Loucy (cell line): ENCODE measurements at regions not wholly inside any gene's neighbourhood (a gene's known extent, or its start where the extent isn't known, plus 50 kb on each side); places are given as distances from the start of the nearest gene placed in this dataset.

Experiments used
- H2AFZ ChIP-seq: fragments of 200-600 bp; sonication (generic); 2 replicates; pipeline ENCODE4 v1.6.0; 2016; ENCODE audit warnings: antibody characterized with exemption, mild to moderate bottlenecking, low read length, moderate library complexity
- H3F3A ChIP-seq: fragments of 200-600 bp; 2 replicates; pipeline ENCODE4 v1.6.0; 2016; ENCODE audit warnings: antibody characterized with exemption, low read depth, mild to moderate bottlenecking
- H3K27me3 ChIP-seq: fragments of 200-600 bp; sonication (generic); 2 replicates; pipeline ENCODE4 v1.6.1; 2014; ENCODE audit warnings: low read length, mild to moderate bottlenecking; ENCODE audit not compliant: insufficient read depth, poor library complexity, severe bottlenecking
- H3K36me3 ChIP-seq: fragments of 200-600 bp; sonication (generic); 2 replicates; pipeline ENCODE4 v1.6.1; 2016; ENCODE audit warnings: low read length; ENCODE audit not compliant: insufficient read depth
- H3K4me1 ChIP-seq: fragments of 200-600 bp; sonication (generic); 2 replicates; pipeline ENCODE4 v1.5.1; 2014; ENCODE audit warnings: low read length, mild to moderate bottlenecking; ENCODE audit not compliant: insufficient read depth, poor library complexity, severe bottlenecking
- H3K4me2 ChIP-seq: fragments of 200-600 bp; sonication (generic); 2 replicates; pipeline ENCODE4 v1.6.0; 2014; ENCODE audit warnings: antibody characterized with exemption, low read length, low read depth, mild to moderate bottlenecking; ENCODE audit not compliant: poor library complexity, severe bottlenecking
- H3K4me3 ChIP-seq: fragments of 200-600 bp; sonication (generic); 2 replicates; pipeline ENCODE4 v1.5.1; 2014; ENCODE audit warnings: low read length, mild to moderate bottlenecking, mixed read lengths; ENCODE audit not compliant: poor library complexity, severe bottlenecking
- H3K79me2 ChIP-seq: fragments of 200-600 bp; sonication (generic); 2 replicates; pipeline ENCODE4 v1.6.1; 2014; ENCODE audit warnings: low read length; ENCODE audit not compliant: insufficient read depth
- H3K9ac ChIP-seq: fragments of 200-600 bp; sonication (generic); 2 replicates; pipeline ENCODE4 v1.6.0; 2014; ENCODE audit warnings: mild to moderate bottlenecking, low read depth, low read length, moderate library complexity; ENCODE audit not compliant: poor library complexity, severe bottlenecking
- H3K9me2 ChIP-seq: fragments of 200-600 bp; sonication (generic); replicated peaks from 2 replicates; pipeline ENCODE4 v1.6.1; 2016; ENCODE audit warnings: low read depth, low read length, mixed read lengths
- H3K9me3 ChIP-seq: fragments of 200-600 bp; sonication (generic); 2 replicates; pipeline ENCODE4 v1.6.1; 2014; ENCODE audit warnings: mild to moderate bottlenecking, antibody characterized with exemption, low read length, low read depth; ENCODE audit not compliant: insufficient read depth
- H4K20me1 ChIP-seq: fragments of 200-600 bp; sonication (generic); 2 replicates; pipeline ENCODE4 v1.6.0; 2014; ENCODE audit warnings: antibody characterized with exemption, low read length, mild to moderate bottlenecking; ENCODE audit not compliant: insufficient read depth, poor library complexity, severe bottlenecking
- CTCF ChIP-seq: fragments of 200-600 bp; sonication (generic); conservative IDR thresholded peaks from 2 replicates; pipeline ENCODE4 v1.5.1; 2014; ENCODE audit warnings: mild to moderate bottlenecking, antibody characterized with exemption, low read length
- EZH2phosphoT487 ChIP-seq: fragments of 200-600 bp; IDR thresholded peaks from 2 replicates; pipeline ENCODE4 v1.6.1; 2018; ENCODE audit warnings: antibody characterized with exemption, mild to moderate bottlenecking, moderate library complexity, borderline replicate concordance

- no peaks in the 10 kb centered on the region for H3K36me3 ChIP-seq
- no peaks in the 10 kb centered on the region for H3K79me2 ChIP-seq
- no peak for TF ChIP-seq CTCF
- TF ChIP-seq EZH2phosphoT487, result no peak
- H3K9ac ChIP-seq, result no peak overlapping the region
- H4K20me1 ChIP-seq, result no peaks in the 10 kb centered on the region
- peaks cover 12% of the 10 kb centered on the region for H3K4me1 ChIP-seq
- H3K9me2 ChIP-seq, result no peaks in the 10 kb centered on the region
- no peaks in the 10 kb centered on the region for H3F3A ChIP-seq
- no peaks in the 10 kb centered on the region for H3K27me3 ChIP-seq
- no peak overlapping the region for H3K4me3 ChIP-seq
- no peak overlapping the region for H2AFZ ChIP-seq
- H3K4me2 ChIP-seq, result peak overlapping the region; percentile 32
- H3K9me3 ChIP-seq, result no peaks in the 10 kb centered on the region
Measured at GRCh38 chr3:186481526-186481925, 62.7 kb downstream of the CRYGS start.

- no peak overlapping the region for H3K4me3 ChIP-seq
- no peak overlapping the region for H3K9ac ChIP-seq
- H3K27me3 ChIP-seq, result no peaks in the 10 kb centered on the region
- no peaks in the 10 kb centered on the region for H3K9me2 ChIP-seq
- no peak overlapping the region for H2AFZ ChIP-seq
- TF ChIP-seq CTCF (no peak), EZH2phosphoT487 (no peak)
- H4K20me1 ChIP-seq, result no peaks in the 10 kb centered on the region
- H3F3A ChIP-seq, result no peaks in the 10 kb centered on the region
- no peaks in the 10 kb centered on the region for H3K9me3 ChIP-seq
- no peaks in the 10 kb centered on the region for H3K79me2 ChIP-seq
- H3K4me1 ChIP-seq, result peaks cover 17% of the 10 kb centered on the region
- no peaks in the 10 kb centered on the region for H3K36me3 ChIP-seq
- no peak overlapping the region for H3K4me2 ChIP-seq
Measured at GRCh38 chr3:186477876-186478275, 66.3 kb downstream of the CRYGS start.

GRCh38 chr3:186477033-186477432, 67.1 kb downstream of the CRYGS start:
- no peak overlapping the region for H3K4me3 ChIP-seq
- peaks cover 17% of the 10 kb centered on the region for H3K4me1 ChIP-seq
- no peaks in the 10 kb centered on the region for H3K27me3 ChIP-seq
- H3K9me2 ChIP-seq, result no peaks in the 10 kb centered on the region
- no peaks in the 10 kb centered on the region for H3K36me3 ChIP-seq
- no peak for TF ChIP-seq CTCF
- no peak for TF ChIP-seq EZH2phosphoT487
- no peaks in the 10 kb centered on the region for H3K79me2 ChIP-seq
- peak overlapping the region; percentile 37; the same call in 1 of the 2 replicates for H2AFZ ChIP-seq
- no peak overlapping the region for H3K4me2 ChIP-seq
- no peaks in the 10 kb centered on the region for H3F3A ChIP-seq
- no peaks in the 10 kb centered on the region for H4K20me1 ChIP-seq
- no peak overlapping the region for H3K9ac ChIP-seq
- no peaks in the 10 kb centered on the region for H3K9me3 ChIP-seq
